Suprapubic skin (tissue), 4 donors: ENCODE measurements at regions not wholly inside any gene's neighbourhood (a gene's known extent, or its start where the extent isn't known, plus 50 kb on each side); places are given as distances from the start of the nearest gene placed in this dataset.

Experiments used
- DNase-seq, 2 donors: peaks; one replicate each; pipeline ENCODE4 v3.0.0-alpha.2; 2019; ENCODE audit warnings: low spot score in 2 of 2
- H3K27ac ChIP-seq: fragments of 200-600 bp; sonication (generic); one replicate; pipeline ENCODE4 v1.5.1; 2019
- H3K27me3 ChIP-seq: fragments of 200-600 bp; sonication (generic); one replicate; pipeline ENCODE4 v1.5.1; 2019
- H3K36me3 ChIP-seq: fragments of 200-600 bp; sonication (generic); one replicate; pipeline ENCODE4 v1.5.1; 2019
- H3K4me1 ChIP-seq: fragments of 200-600 bp; sonication (generic); one replicate; pipeline ENCODE4 v1.5.1; 2019
- H3K4me3 ChIP-seq: fragments of 200-600 bp; sonication (generic); one replicate; pipeline ENCODE4 v1.5.1; 2019; ENCODE audit warnings: mild to moderate bottlenecking
- H3K9me3 ChIP-seq: fragments of 200-600 bp; sonication (generic); one replicate; pipeline ENCODE4 v1.5.1; 2019
- CTCF ChIP-seq, 2 donors: fragments of 200-600 bp in 1 of 2; fragments of 450-650 bp in 1 of 2; sonication (generic) in 1 of 2; IDR thresholded peaks; one replicate each; pipeline ENCODE4 v1.5.1; 2016 to 2019; ENCODE audit warnings: antibody characterized with exemption in 2 of 2, mild to moderate bottlenecking in 1 of 2, moderate library complexity in 1 of 2
- EP300 ChIP-seq: sonication (generic); formaldehyde crosslinking; IDR thresholded peaks from one replicate; pipeline ENCODE4 v1.6.1; 2017; ENCODE audit warnings: antibody characterized with exemption
- POLR2A ChIP-seq, 2 donors: fragments of 450-650 bp; IDR thresholded peaks; one replicate each; pipeline ENCODE4 v1.6.1; 2017; ENCODE audit warnings: antibody characterized with exemption in 2 of 2, mild to moderate bottlenecking in 2 of 2, moderate library complexity in 2 of 2
- POLR2AphosphoS5 ChIP-seq, 3 donors: sonication (generic); formaldehyde crosslinking; IDR thresholded peaks; one replicate each; pipeline ENCODE4 v1.6.1; 2017; ENCODE audit warnings: antibody characterized with exemption in 3 of 3
- WGBS: methylation state at CpG from one replicate; pipeline ENCODE4 v1.1.5; 2018; 5-methylcytosine and 5-hydroxymethylcytosine counted together

DNA sequence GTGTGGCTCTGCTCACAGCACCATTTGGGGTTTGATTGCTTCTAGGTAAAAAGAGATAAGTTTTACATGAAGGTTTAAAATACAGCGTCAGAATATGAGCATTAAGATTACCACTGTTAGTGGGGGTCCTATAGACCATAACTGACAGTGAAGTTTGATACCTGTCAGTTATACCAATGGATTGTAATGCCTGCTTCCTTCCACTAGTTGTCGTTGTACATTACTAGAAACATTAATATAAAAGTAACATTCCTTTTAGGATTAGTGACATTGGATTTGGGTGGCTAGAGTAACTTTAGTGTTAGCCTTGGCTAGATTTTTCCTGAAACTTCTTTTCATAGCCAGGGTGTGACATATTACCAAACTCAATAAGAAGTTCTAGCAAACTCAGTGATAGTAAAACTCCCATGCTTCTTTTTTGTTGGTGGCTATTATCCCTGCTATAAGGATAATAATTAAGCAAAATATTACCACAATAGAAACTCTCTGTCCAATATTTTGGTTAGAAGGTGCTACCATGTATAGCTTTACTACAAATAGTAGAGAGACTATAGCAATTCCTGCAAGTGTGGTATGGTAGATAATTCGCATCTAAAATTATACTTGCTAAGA, 57.1 kb downstream of the FAM181B start:
- DNase-seq, result no peak
- no peak overlapping the region for H3K27ac ChIP-seq
- H3K9me3 ChIP-seq, result no peaks in the 10 kb centered on the region
- no peak overlapping the region for H3K4me3 ChIP-seq
- H3K4me1 ChIP-seq, result no peaks in the 10 kb centered on the region
- peak in 1 of 2 donors; percentile 26 for TF ChIP-seq CTCF (IDR thresholded peaks at IDR 0.05)
- no peak for TF ChIP-seq POLR2A (IDR thresholded peaks at IDR 0.05)
- no peaks in the 10 kb centered on the region for H3K27me3 ChIP-seq
- 48% methylated on average over 3 of the region's 3 CpGs for WGBS
- no peaks in the 10 kb centered on the region for H3K36me3 ChIP-seq

GRCh38 chr11:82675838-82676237, 57.8 kb downstream of the FAM181B start:
- Histone ChIP-seq H3K9me3 (no peaks in the 10 kb centered on the region), H3K27me3 (no peaks in the 10 kb centered on the region), H3K4me1 (no peaks in the 10 kb centered on the region), H3K27ac (no peak overlapping the region), H3K36me3 (no peaks in the 10 kb centered on the region), H3K4me3 (no peak overlapping the region)
- no peak for TF ChIP-seq POLR2A (IDR thresholded peaks at IDR 0.05)
- no peak for TF ChIP-seq POLR2AphosphoS5 (IDR thresholded peaks at IDR 0.05)
- no peak for TF ChIP-seq EP300
- no peak for TF ChIP-seq CTCF (IDR thresholded peaks at IDR 0.05)
- WGBS, result 66% methylated on average over 5 of the region's 5 CpGs
- no peak for DNase-seq

DNA sequence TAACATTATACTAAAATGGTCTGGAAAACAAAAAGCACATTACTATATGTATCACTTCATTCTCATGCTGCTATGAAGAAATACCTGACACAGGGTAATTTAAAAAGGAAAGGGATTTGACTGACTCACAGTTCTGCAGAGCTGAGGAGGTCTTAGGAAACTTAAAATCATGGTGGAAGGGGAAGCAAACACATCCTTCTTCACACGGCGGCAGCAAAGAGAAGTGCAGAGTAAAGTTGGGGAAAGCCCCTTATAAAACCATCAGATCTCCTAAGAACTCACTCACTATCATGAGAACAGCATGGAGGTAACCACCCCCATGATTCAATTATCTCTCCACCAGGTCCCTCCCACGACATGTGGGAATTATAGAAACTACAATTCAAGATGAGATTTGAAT, 60.0 kb downstream of the FAM181B start:
- Histone ChIP-seq H3K36me3 (no peaks in the 10 kb centered on the region), H3K4me1 (no peaks in the 10 kb centered on the region), H3K27ac (no peak overlapping the region), H3K4me3 (no peak overlapping the region), H3K9me3 (no peaks in the 10 kb centered on the region), H3K27me3 (no peaks in the 10 kb centered on the region)
- TF ChIP-seq POLR2AphosphoS5 (IDR thresholded peaks at IDR 0.05) (no peak), EP300 (no peak), POLR2A (IDR thresholded peaks at IDR 0.05) (no peak), CTCF (IDR thresholded peaks at IDR 0.05) (no peak)
- no peak for DNase-seq
- WGBS, result 55% methylated on average over 3 of the region's 3 CpGs

DNA sequence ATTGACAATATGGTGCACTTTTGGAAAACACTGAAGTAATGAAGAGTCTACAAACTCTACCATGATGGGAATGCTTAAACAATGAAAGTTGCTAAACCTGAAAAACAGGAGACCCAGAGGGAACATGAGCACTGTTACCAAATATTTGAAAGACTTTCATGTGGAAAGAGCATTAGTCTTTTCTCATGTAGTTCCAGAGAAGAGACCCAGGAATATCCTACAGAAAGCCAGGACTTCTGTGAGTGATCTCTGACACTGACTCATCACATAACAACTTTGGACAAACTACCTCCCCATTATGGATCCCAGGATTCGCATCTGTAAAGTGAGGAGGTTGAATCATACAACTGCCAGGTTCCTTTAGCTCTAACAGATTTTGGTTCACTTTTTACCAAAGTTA, 62.2 kb downstream of the FAM181B start:
- Histone ChIP-seq H3K27ac (no peak overlapping the region), H3K4me3 (no peak overlapping the region), H3K27me3 (no peaks in the 10 kb centered on the region), H3K9me3 (no peaks in the 10 kb centered on the region), H3K4me1 (no peaks in the 10 kb centered on the region), H3K36me3 (no peaks in the 10 kb centered on the region)
- 84% methylated on average over 1 of the region's 1 CpG for WGBS
- TF ChIP-seq EP300, result no peak
- TF ChIP-seq CTCF (IDR thresholded peaks at IDR 0.05), result no peak
- no peak for TF ChIP-seq POLR2AphosphoS5 (IDR thresholded peaks at IDR 0.05)
- no peak for TF ChIP-seq POLR2A (IDR thresholded peaks at IDR 0.05)
- no peak for DNase-seq

DNA sequence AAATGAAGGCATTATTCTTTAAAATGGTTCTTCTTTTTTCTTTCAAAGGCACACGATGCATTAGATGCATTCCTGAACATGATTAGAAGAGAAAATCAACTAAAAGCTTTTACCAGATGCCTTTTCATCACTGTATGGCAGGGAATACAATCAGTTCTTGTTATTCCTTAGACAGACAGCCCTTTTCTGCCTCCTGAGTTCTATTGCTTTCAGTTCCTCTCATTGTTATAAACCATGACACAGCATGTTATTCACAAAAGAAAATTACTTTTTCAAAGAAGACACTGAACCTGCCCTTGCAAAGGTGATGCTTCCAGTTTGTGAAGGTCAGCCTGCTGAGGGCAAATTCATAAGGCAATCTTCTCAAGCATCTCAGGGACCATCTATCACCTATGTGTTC, 70.1 kb downstream of the FAM181B start:
- no peak overlapping the region for H3K27ac ChIP-seq
- DNase-seq, result no peak
- H3K27me3 ChIP-seq, result no peaks in the 10 kb centered on the region
- H3K9me3 ChIP-seq, result no peaks in the 10 kb centered on the region
- no peak overlapping the region for H3K4me3 ChIP-seq
- WGBS, result 57% methylated on average over 1 of the region's 1 CpG
- H3K4me1 ChIP-seq, result no peaks in the 10 kb centered on the region
- no peaks in the 10 kb centered on the region for H3K36me3 ChIP-seq
- TF ChIP-seq POLR2A (IDR thresholded peaks at IDR 0.05) (no peak), EP300 (no peak), CTCF (IDR thresholded peaks at IDR 0.05) (no peak), POLR2AphosphoS5 (IDR thresholded peaks at IDR 0.05) (no peak)
